NT2/D1 (cell line): ENCODE measurements at regions not wholly inside any gene's neighbourhood (a gene's known extent, or its start where the extent isn't known, plus 50 kb on each side); places are given as distances from the start of the nearest gene placed in this dataset.

Source experiments
- DNase-seq: peaks from one replicate; pipeline ENCODE4 v3.0.0-alpha.2; 2011; ENCODE audit warnings: low read depth, low spot score
- H3K27me3 ChIP-seq: 2 replicates; pipeline ENCODE4 v1.6.0; 2011; ENCODE audit warnings: mild to moderate bottlenecking; ENCODE audit not compliant: insufficient read length, insufficient read depth
- H3K36me3 ChIP-seq: 2 replicates; pipeline ENCODE4 v1.6.1; 2011; ENCODE audit warnings: mild to moderate bottlenecking, low read length, mixed read lengths; ENCODE audit not compliant: insufficient read depth, insufficient read length
- H3K4me1 ChIP-seq: 2 replicates; pipeline ENCODE4 v1.5.1; 2011; ENCODE audit not compliant: insufficient read depth, insufficient read length
- H3K4me3 ChIP-seq: 2 replicates; pipeline ENCODE4 v1.5.1; 2011; ENCODE audit warnings: low read depth; ENCODE audit not compliant: insufficient read length
- H3K9ac ChIP-seq: 2 replicates; pipeline ENCODE4 v1.6.0; 2011; ENCODE audit warnings: low read depth; ENCODE audit not compliant: insufficient read length
- H3K9me3 ChIP-seq: 2 replicates; pipeline ENCODE4 v1.5.1; 2011; ENCODE audit warnings: mild to moderate bottlenecking, low read length; ENCODE audit not compliant: insufficient read depth
- SUZ12 ChIP-seq: IDR thresholded peaks from 2 replicates; pipeline ENCODE4 v1.6.1; 2011; ENCODE audit not compliant: insufficient read length, insufficient read depth; ENCODE audit errors: extremely low read depth
- YY1 ChIP-seq: IDR thresholded peaks from 2 replicates; pipeline ENCODE4 v1.6.1; 2011; ENCODE audit not compliant: insufficient read length, insufficient read depth
- ZNF274 ChIP-seq: IDR thresholded peaks from 2 replicates; pipeline ENCODE4 v1.6.1; 2011; ENCODE audit warnings: mild to moderate bottlenecking, low read depth, low read length

DNA sequence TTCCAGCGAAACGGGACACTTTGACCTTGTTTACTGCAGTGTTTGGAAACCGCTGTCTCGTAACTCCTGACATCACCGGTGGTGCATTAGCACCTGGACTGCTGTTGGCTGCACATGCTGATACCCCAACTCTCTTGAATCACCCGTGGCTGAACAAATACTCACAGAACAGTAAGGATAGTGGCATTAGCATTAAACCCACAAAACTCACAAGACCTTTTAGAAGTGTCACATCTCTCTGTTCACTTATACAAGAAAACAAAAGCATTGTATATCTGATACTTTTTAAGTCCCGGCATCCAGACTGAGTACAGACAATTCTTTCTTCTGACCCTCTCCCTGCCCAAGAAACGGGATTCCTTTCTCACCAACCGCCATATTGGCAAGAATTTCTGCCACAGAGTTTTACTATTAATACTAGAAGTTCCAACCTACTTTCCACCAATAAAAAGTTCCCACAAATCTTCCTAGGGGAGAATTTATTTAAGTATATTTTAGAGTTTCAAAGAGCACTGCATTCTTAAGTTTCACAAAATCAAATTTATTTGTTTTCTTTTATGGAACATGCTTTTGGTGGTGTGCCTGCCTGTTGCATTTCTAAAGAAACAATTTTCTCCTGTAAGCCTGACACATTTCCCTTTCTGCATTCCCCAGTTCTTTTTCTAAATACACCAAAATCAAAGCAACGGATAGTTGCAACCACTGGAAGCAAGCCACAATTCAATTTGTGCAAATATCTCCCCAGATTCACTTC, 208.4 kb upstream of the KLF14 start:
- Histone ChIP-seq H3K9me3 (no peaks in the 10 kb centered on the region), H3K27me3 (no peaks in the 10 kb centered on the region), H3K9ac (no peak overlapping the region), H3K36me3 (no peaks in the 10 kb centered on the region), H3K4me1 (no peaks in the 10 kb centered on the region), H3K4me3 (no peak overlapping the region)
- no peak for DNase-seq
- TF ChIP-seq YY1 (no peak), SUZ12 (no peak), ZNF274 (no peak)

DNA sequence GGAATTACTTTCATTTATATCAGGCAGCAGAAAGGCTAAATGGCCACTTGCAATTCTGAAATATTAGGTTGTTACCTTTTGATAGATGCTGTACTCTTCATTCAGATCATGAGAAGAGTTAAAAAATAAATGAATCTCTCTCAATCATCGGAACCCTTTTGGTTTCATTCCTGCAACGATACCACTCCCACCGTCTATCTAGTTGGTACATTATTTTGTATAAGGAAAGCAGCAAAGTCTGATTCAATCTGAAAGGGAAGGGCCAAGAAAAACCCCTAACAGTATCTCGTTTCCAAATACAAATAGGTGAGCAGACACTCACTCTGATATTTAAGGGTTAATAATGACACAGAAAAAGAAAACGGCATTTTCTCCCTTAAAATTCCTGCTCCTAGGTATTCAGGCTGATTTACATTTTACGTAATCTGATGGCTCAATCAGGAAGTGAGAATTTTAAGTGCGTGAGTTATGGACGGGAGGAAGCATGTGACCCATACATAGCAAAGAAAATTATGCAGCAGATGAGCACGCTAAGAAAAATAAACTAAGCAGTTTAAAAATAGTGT, 209.4 kb upstream of the KLF14 start:
- H3K27me3 ChIP-seq = no peaks in the 10 kb centered on the region
- no peaks in the 10 kb centered on the region for H3K4me1 ChIP-seq
- H3K9me3 ChIP-seq = no peaks in the 10 kb centered on the region
- no peak overlapping the region for H3K4me3 ChIP-seq
- no peak overlapping the region for H3K9ac ChIP-seq
- DNase-seq = no peak
- TF ChIP-seq YY1 (no peak), SUZ12 (no peak), ZNF274 (no peak)
- H3K36me3 ChIP-seq = no peaks in the 10 kb centered on the region

DNA sequence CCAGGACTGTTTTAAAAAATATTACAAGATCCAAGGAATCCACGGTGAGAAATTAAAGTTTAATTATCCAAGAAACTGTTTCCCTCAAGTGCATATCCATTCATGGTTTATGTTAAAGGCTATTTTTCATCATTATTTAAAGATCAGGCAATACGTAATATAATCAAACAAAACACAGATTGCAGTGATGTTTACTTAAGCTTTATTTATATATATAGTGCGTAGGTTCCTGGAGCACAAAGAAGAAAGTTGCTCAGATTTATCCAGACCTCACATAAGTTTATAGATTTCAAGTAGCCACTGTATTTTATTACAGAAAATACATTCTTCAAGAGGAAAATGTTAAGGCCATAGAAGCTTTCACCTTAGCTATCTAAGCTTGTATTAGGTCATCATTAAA, 210.0 kb upstream of the KLF14 start:
- Histone ChIP-seq H3K4me1 (no peaks in the 10 kb centered on the region), H3K36me3 (no peaks in the 10 kb centered on the region), H3K9me3 (no peaks in the 10 kb centered on the region), H3K27me3 (no peaks in the 10 kb centered on the region), H3K4me3 (no peak overlapping the region), H3K9ac (no peak overlapping the region)
- no peak for DNase-seq
- TF ChIP-seq ZNF274 = no peak
- TF ChIP-seq YY1 = no peak
- TF ChIP-seq SUZ12 = no peak

DNA sequence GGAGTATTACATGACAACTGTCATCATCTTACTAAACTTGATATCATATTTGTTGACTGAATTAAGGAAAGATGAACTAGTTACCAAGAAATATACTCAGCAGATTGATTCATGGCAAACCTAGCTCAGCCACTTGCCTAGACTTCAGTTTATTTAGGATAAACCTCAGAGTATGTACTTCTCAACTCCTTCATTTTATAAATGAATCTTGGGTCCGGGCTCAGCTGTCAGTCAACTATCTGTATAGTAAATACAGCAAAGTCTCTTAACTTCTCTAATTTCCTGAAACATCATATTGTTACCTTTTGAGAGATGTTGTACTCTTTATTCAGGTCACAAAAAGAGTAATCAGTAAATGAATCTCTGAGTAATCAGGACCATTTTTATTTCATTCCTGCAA, 211.0 kb upstream of the KLF14 start:
- TF ChIP-seq SUZ12 (no peak), YY1 (no peak), ZNF274 (no peak)
- Histone ChIP-seq H3K4me1 (no peaks in the 10 kb centered on the region), H3K27me3 (no peaks in the 10 kb centered on the region), H3K9me3 (no peaks in the 10 kb centered on the region), H3K4me3 (no peak overlapping the region), H3K36me3 (no peaks in the 10 kb centered on the region), H3K9ac (no peak overlapping the region)
- DNase-seq = no peak

DNA sequence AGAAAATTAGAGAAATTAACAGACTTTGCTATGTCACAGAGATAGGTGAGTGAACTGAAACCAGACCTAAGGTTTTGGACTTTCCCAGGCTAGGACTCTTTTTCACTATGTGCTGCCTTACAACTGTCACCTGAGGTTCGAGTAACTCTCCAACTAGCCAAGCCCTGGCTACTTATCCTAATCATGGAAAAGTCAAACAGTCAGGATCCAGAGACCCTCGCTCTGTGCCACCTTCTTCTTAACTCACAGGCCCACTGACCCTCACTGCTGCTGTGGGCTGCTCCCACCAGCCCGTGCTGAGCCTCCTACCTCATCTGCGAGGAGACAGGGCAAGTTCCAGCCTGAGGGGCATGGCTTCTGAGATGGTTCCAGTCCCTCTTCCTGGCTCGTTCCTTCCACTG, 211.4 kb upstream of the KLF14 start:
- H3K9me3 ChIP-seq = no peaks in the 10 kb centered on the region
- no peak overlapping the region for H3K4me3 ChIP-seq
- no peaks in the 10 kb centered on the region for H3K4me1 ChIP-seq
- DNase-seq = no peak
- no peak for TF ChIP-seq ZNF274
- no peak for TF ChIP-seq YY1
- no peak for TF ChIP-seq SUZ12
- no peak overlapping the region for H3K9ac ChIP-seq
- H3K27me3 ChIP-seq = no peaks in the 10 kb centered on the region
- H3K36me3 ChIP-seq = no peaks in the 10 kb centered on the region

DNA sequence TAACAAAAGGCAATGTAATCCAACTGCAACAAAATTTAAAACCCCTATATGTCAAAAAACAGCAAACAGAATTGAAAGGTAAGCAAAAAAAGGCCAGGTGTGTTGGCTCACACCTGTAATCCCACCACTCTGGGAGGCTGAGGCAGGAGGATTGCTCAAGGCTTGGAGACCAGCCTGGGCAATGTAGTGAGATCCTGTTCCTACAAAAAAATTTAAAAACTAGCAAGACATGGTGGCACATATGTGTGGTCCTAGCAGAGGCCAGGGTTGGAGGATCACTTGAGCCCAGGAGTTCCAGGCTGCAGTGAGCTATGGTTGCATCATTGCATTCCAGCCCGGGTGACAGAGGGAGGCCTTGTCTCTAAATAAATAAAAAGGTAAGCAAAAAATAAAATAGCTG, 212.1 kb upstream of the KLF14 start:
- TF ChIP-seq ZNF274 (no peak), YY1 (no peak), SUZ12 (no peak)
- no peaks in the 10 kb centered on the region for H3K9me3 ChIP-seq
- no peak overlapping the region for H3K4me3 ChIP-seq
- H3K27me3 ChIP-seq = no peaks in the 10 kb centered on the region
- H3K36me3 ChIP-seq = no peaks in the 10 kb centered on the region
- no peaks in the 10 kb centered on the region for H3K4me1 ChIP-seq
- no peak for DNase-seq
- H3K9ac ChIP-seq = no peak overlapping the region

DNA sequence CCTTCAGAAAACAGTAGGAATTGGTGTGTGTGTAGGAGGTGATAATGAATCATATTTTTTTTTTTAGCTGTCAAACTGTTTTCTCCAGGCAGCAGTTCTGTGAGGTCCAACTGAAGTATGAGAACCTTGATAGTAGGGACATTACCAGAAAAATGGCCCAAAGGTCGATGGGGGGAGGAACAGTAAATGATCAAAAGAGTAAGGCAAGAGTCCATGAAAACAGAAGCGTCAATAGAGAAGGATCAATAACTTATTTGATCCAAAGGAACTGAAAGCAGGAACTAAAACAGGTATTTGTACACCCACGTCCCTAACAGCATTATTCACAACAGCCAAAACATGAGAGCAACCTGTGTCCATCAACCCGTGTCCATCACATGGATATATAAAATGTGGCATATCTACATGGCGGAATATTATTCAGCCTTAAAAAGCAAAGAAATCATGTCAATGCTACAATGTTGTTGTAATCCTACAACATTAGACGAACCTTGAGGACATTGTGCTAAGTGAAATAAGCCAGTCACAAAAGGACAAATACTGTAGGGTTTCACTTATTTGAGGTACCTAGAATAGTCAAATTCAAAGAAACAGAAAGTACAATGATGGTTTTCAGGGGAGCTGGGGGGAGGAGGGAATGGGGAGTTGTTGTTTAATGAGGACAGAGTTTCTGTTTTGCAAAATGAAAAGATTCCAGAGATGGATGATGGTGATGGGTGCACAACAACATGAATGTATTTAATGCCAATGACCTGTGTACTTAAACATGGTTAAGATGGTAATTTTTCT, 214.0 kb upstream of the KLF14 start:
- Histone ChIP-seq H3K36me3 (no peaks in the 10 kb centered on the region), H3K9ac (no peak overlapping the region), H3K27me3 (no peaks in the 10 kb centered on the region), H3K4me1 (no peaks in the 10 kb centered on the region), H3K4me3 (no peak overlapping the region), H3K9me3 (no peaks in the 10 kb centered on the region)
- TF ChIP-seq YY1 = no peak
- TF ChIP-seq SUZ12 = no peak
- DNase-seq = no peak
